GM19324 (cell line): ENCODE measurements at regions not wholly inside any gene's neighbourhood (a gene's known extent, or its start where the extent isn't known, plus 50 kb on each side); places are given as distances from the start of the nearest gene placed in this dataset.
"Not testable (repeated sequence)": the region's sequence is repeated elsewhere in the genome, so short reads cannot be mapped to it uniquely, and the experiment has no call there.

Source experiments
- ATAC-seq: cut with Tn5 transposase; IDR thresholded peaks from one replicate; pipeline ENCODE4 v1.9.1; 2021; ENCODE audit warnings: mild to moderate bottlenecking, moderate library complexity; ENCODE audit not compliant: unreplicated experiment, low FRiP score

GRCh38 chr11:122023614-122024250 lies 92.3 kb downstream of the BLID start:
- no peak for ATAC-seq

- no peak for ATAC-seq
Observed at GRCh38 chr11:122022646-122023045, 93.4 kb downstream of the BLID start.

- ATAC-seq = no peak
Observed at GRCh38 chr11:122020902-122021301, 95.1 kb downstream of the BLID start.

- no peak for ATAC-seq
Observed at GRCh38 chr11:122019908-122020694, 95.9 kb downstream of the BLID start.

- ATAC-seq = no peak
Observed at GRCh38 chr11:122007601-122008071, 108.4 kb downstream of the BLID start.

GRCh38 chr11:122004446-122004845 lies 111.6 kb downstream of the BLID start:
- ATAC-seq = no peak

- ATAC-seq = no peak
Observed at GRCh38 chr11:122002926-122003325, 113.1 kb downstream of the BLID start.

- ATAC-seq = no peak
Observed at GRCh38 chr11:122002047-122002446, 114.0 kb downstream of the BLID start.

- ATAC-seq = no peak
Observed at GRCh38 chr11:121999651-122000050, 116.4 kb downstream of the BLID start.

GRCh38 chr11:121996574-121996973 lies 119.4 kb downstream of the BLID start:
- no peak for ATAC-seq

- ATAC-seq = no peak
Observed at GRCh38 chr11:121983901-121984300, 132.1 kb downstream of the BLID start.

GRCh38 chr11:121977914-121978313 lies 138.1 kb downstream of the BLID start:
- not testable (repeated sequence) for ATAC-seq

- no peak for ATAC-seq
Observed at GRCh38 chr11:121968638-121969037, 147.4 kb downstream of the BLID start.

- ATAC-seq = no peak
Observed at GRCh38 chr11:121967131-121967704, 148.8 kb downstream of the BLID start.

- no peak for ATAC-seq
Observed at GRCh38 chr11:121965330-121965729, 150.7 kb downstream of the BLID start.

- ATAC-seq = no peak
Observed at GRCh38 chr11:121964591-121964990, 151.4 kb downstream of the BLID start.

GRCh38 chr11:121963846-121964245 lies 152.2 kb downstream of the BLID start:
- ATAC-seq = not testable (repeated sequence)

GRCh38 chr11:121961321-121961801 lies 154.7 kb downstream of the BLID start:
- ATAC-seq = no peak

GRCh38 chr11:121958971-121959325 lies 157.1 kb downstream of the BLID start:
- ATAC-seq = no peak

- ATAC-seq = no peak
Observed at GRCh38 chr11:121958323-121958970, 157.6 kb downstream of the BLID start.

- no peak for ATAC-seq
Observed at GRCh38 chr11:121953122-121953521, 162.9 kb downstream of the BLID start.
